ENCODE measurements at regions not wholly inside any gene's neighbourhood (a gene's known extent, or its start where the extent isn't known, plus 50 kb on each side); places are given as distances from the start of the nearest gene placed in this dataset.
A peak's percentile ranks its signal among the peaks of the same experiment; 100 is the strongest.
"Not testable (repeated sequence)": the region's sequence is repeated elsewhere in the genome, so short reads cannot be mapped to it uniquely, and the experiment has no call there.

DNA sequence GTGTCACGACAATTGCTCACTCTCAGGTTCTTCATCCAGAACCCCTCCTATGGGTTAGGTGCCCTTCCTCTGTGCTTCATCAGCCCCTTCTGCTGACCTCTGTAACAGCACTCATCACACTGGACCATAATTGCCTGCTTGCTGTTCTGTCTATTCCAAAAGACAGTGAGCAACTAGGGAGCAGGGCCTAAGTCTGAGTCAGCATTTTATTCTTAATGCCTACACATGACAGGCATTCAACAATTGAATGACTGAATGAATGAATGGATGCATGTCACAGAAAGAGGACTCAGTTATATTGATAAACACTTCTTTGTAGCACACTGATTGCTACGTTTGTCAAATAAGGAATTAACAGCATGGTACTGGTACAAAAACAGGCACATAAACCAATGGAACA is 317.0 kb downstream of the ZIC3 start:
- no peaks in the 10 kb centered on the region for H3K27me3 ChIP-seq (ENCODE audit: insufficient read depth, low read length, poor library complexity)
- DNase-seq, result no peak
- no peak overlapping the region for H3K27ac ChIP-seq (ENCODE audit: low read depth, low read length)
- H3K9ac ChIP-seq (ENCODE audit: low read length), result no peak overlapping the region
- H4K5ac ChIP-seq (ENCODE audit: low read length), result no peak overlapping the region
- no peak overlapping the region for H3K56ac ChIP-seq (ENCODE audit: low read length)
- H3K79me1 ChIP-seq (ENCODE audit: low read length), result no peaks in the 10 kb centered on the region
- no peak overlapping the region for H3K18ac ChIP-seq (ENCODE audit: low read length)
- WGBS (ENCODE audit: extremely low coverage, insufficient coverage, low lambda C conversion rate), result no CpG with 5 or more reads among the region's 2 CpGs
- no peak overlapping the region for H3K4ac ChIP-seq (ENCODE audit: low read depth, low read length)
- no peak overlapping the region for H3K4me2 ChIP-seq (ENCODE audit: low read length)
- no peak overlapping the region for H3K23ac ChIP-seq (ENCODE audit: low read length)
- H2BK120ac ChIP-seq (ENCODE audit: low read depth, low read length), result no peak overlapping the region
- H3K4me3 ChIP-seq (ENCODE audit: low read length), result no peak overlapping the region
- no peaks in the 10 kb centered on the region for H3K4me1 ChIP-seq (ENCODE audit: control insufficient read depth, low read depth, low read length)
- H3K36me3 ChIP-seq (ENCODE audit: control insufficient read depth, insufficient read depth, low read length), result no peaks in the 10 kb centered on the region
- no peak overlapping the region for H2AK5ac ChIP-seq (ENCODE audit: low read length)
- no peak overlapping the region for H2BK5ac ChIP-seq (ENCODE audit: low read length)
- no peak overlapping the region for H4K8ac ChIP-seq (ENCODE audit: low read depth, low read length)
- no peak overlapping the region for H2BK15ac ChIP-seq (replicated peaks; ENCODE audit: low read depth)
- H3K79me2 ChIP-seq (ENCODE audit: control insufficient read depth, insufficient read depth, low read length), result no peaks in the 10 kb centered on the region

DNA sequence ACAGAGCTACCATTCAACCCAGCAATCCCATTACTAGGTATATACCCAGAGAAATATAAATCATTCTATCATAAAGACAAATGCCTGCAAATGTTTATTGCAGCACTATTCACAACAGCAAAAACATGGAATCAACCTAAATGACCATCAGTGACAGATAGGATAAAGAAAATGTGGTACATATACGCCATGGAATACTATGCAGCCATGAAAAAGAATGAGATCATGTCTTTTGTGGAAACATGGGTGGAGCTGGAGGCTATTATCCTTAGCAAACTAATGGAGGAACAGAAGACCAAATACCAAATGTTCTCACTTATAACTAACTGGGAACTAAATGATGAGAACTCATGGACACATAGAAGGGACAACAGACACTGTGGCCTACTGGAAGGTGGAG is 318.9 kb downstream of the ZIC3 start:
- H3K36me3 ChIP-seq (ENCODE audit: control insufficient read depth, insufficient read depth, low read length); H3K23ac ChIP-seq (ENCODE audit: low read length); H2AK5ac ChIP-seq (ENCODE audit: low read length); H3K79me1 ChIP-seq (ENCODE audit: low read length); H4K8ac ChIP-seq (ENCODE audit: low read depth, low read length); H4K5ac ChIP-seq (ENCODE audit: low read length); H3K27ac ChIP-seq (ENCODE audit: low read depth, low read length); H3K4ac ChIP-seq (ENCODE audit: low read depth, low read length); H3K27me3 ChIP-seq (ENCODE audit: insufficient read depth, low read length, poor library complexity); H3K79me2 ChIP-seq (ENCODE audit: control insufficient read depth, insufficient read depth, low read length); H3K4me3 ChIP-seq (ENCODE audit: low read length); H2BK120ac ChIP-seq (ENCODE audit: low read depth, low read length); H3K56ac ChIP-seq (ENCODE audit: low read length); H2BK5ac ChIP-seq (ENCODE audit: low read length); DNase-seq; H3K4me2 ChIP-seq (ENCODE audit: low read length); H2BK15ac ChIP-seq (replicated peaks; ENCODE audit: low read depth); H3K4me1 ChIP-seq (ENCODE audit: control insufficient read depth, low read depth, low read length); H3K18ac ChIP-seq (ENCODE audit: low read length); H3K9ac ChIP-seq (ENCODE audit: low read length): not testable (repeated sequence)
- no CpG with 5 or more reads among the region's 1 CpG for WGBS (ENCODE audit: extremely low coverage, insufficient coverage, low lambda C conversion rate)

GRCh38 chrX:137891431-137891830 is 325.5 kb downstream of the ZIC3 start:
- no peak overlapping the region for H3K4me3 ChIP-seq (ENCODE audit: low read length)
- H3K4me1 ChIP-seq (ENCODE audit: control insufficient read depth, low read depth, low read length), result no peaks in the 10 kb centered on the region
- no peak overlapping the region for H3K27ac ChIP-seq (ENCODE audit: low read depth, low read length)
- no peak overlapping the region for H3K18ac ChIP-seq (ENCODE audit: low read length)
- no peak overlapping the region for H2BK15ac ChIP-seq (replicated peaks; ENCODE audit: low read depth)
- no peak overlapping the region for H4K5ac ChIP-seq (ENCODE audit: low read length)
- H3K79me2 ChIP-seq (ENCODE audit: control insufficient read depth, insufficient read depth, low read length), result no peaks in the 10 kb centered on the region
- H2BK120ac ChIP-seq (ENCODE audit: low read depth, low read length), result no peak overlapping the region
- no peaks in the 10 kb centered on the region for H3K79me1 ChIP-seq (ENCODE audit: low read length)
- no peak overlapping the region for H3K9ac ChIP-seq (ENCODE audit: low read length)
- H3K56ac ChIP-seq (ENCODE audit: low read length), result no peak overlapping the region
- peak; percentile 93 for DNase-seq
- no peak overlapping the region for H2BK5ac ChIP-seq (ENCODE audit: low read length)
- H3K4ac ChIP-seq (ENCODE audit: low read depth, low read length), result no peak overlapping the region
- no peak overlapping the region for H2AK5ac ChIP-seq (ENCODE audit: low read length)
- WGBS (ENCODE audit: extremely low coverage, insufficient coverage, low lambda C conversion rate), result no CpG with 5 or more reads among the region's 3 CpGs
- H3K4me2 ChIP-seq (ENCODE audit: low read length), result no peak overlapping the region
- H3K27me3 ChIP-seq (ENCODE audit: insufficient read depth, low read length, poor library complexity), result no peaks in the 10 kb centered on the region
- no peaks in the 10 kb centered on the region for H3K36me3 ChIP-seq (ENCODE audit: control insufficient read depth, insufficient read depth, low read length)
- no peak overlapping the region for H4K8ac ChIP-seq (ENCODE audit: low read depth, low read length)
- H3K23ac ChIP-seq (ENCODE audit: low read length), result no peak overlapping the region

GRCh38 chrX:137896123-137896522 is 330.2 kb downstream of the ZIC3 start:
- no peak overlapping the region for H2BK15ac ChIP-seq (replicated peaks; ENCODE audit: low read depth)
- no peak overlapping the region for H3K27ac ChIP-seq (ENCODE audit: low read depth, low read length)
- no CpG with 5 or more reads among the region's 3 CpGs for WGBS (ENCODE audit: extremely low coverage, insufficient coverage, low lambda C conversion rate)
- no peak overlapping the region for H3K23ac ChIP-seq (ENCODE audit: low read length)
- H3K4me1 ChIP-seq (ENCODE audit: control insufficient read depth, low read depth, low read length), result no peaks in the 10 kb centered on the region
- no peaks in the 10 kb centered on the region for H3K79me1 ChIP-seq (ENCODE audit: low read length)
- H4K5ac ChIP-seq (ENCODE audit: low read length), result no peak overlapping the region
- no peak overlapping the region for H3K4ac ChIP-seq (ENCODE audit: low read depth, low read length)
- H4K8ac ChIP-seq (ENCODE audit: low read depth, low read length), result no peak overlapping the region
- no peak overlapping the region for H3K56ac ChIP-seq (ENCODE audit: low read length)
- no peak overlapping the region for H3K4me2 ChIP-seq (ENCODE audit: low read length)
- H3K36me3 ChIP-seq (ENCODE audit: control insufficient read depth, insufficient read depth, low read length), result no peaks in the 10 kb centered on the region
- H3K79me2 ChIP-seq (ENCODE audit: control insufficient read depth, insufficient read depth, low read length), result no peaks in the 10 kb centered on the region
- H3K18ac ChIP-seq (ENCODE audit: low read length), result no peak overlapping the region
- H2BK5ac ChIP-seq (ENCODE audit: low read length), result no peak overlapping the region
- no peak overlapping the region for H3K4me3 ChIP-seq (ENCODE audit: low read length)
- H2BK120ac ChIP-seq (ENCODE audit: low read depth, low read length), result no peak overlapping the region
- DNase-seq, result peak; percentile 36
- H2AK5ac ChIP-seq (ENCODE audit: low read length), result no peak overlapping the region
- no peaks in the 10 kb centered on the region for H3K27me3 ChIP-seq (ENCODE audit: insufficient read depth, low read length, poor library complexity)
- H3K9ac ChIP-seq (ENCODE audit: low read length), result no peak overlapping the region

GRCh38 chrX:137915466-137915865 is 349.5 kb downstream of the ZIC3 start:
- peak; percentile 72 for DNase-seq

GRCh38 chrX:137916090-137916746 is 350.3 kb downstream of the ZIC3 start:
- WGBS (ENCODE audit: extremely low coverage, insufficient coverage, low lambda C conversion rate), result no CpG with 5 or more reads among the region's 6 CpGs
- peak; percentile 93 for DNase-seq
- no peaks in the 10 kb centered on the region for H3K79me2 ChIP-seq (ENCODE audit: control insufficient read depth, insufficient read depth, low read length)
- no peak overlapping the region for H3K4me3 ChIP-seq (ENCODE audit: low read length)
- H3K23ac ChIP-seq (ENCODE audit: low read length), result no peak overlapping the region
- peak overlapping the region; percentile 73 for H3K27ac ChIP-seq (ENCODE audit: low read depth, low read length)
- H3K4me1 ChIP-seq (ENCODE audit: control insufficient read depth, low read depth, low read length), result peaks cover 8% of the 10 kb centered on the region
- no peaks in the 10 kb centered on the region for H3K36me3 ChIP-seq (ENCODE audit: control insufficient read depth, insufficient read depth, low read length)
- H2BK5ac ChIP-seq (ENCODE audit: low read length), result peak overlapping the region; percentile 80
- no peak overlapping the region for H3K4me2 ChIP-seq (ENCODE audit: low read length)
- peak overlapping the region; percentile 70 for H3K56ac ChIP-seq (ENCODE audit: low read length)
- H3K4ac ChIP-seq (ENCODE audit: low read depth, low read length), result peak overlapping the region; percentile 62
- H3K27me3 ChIP-seq (ENCODE audit: insufficient read depth, low read length, poor library complexity), result no peaks in the 10 kb centered on the region
- H2BK120ac ChIP-seq (ENCODE audit: low read depth, low read length), result peak overlapping the region; percentile 62
- no peak overlapping the region for H4K8ac ChIP-seq (ENCODE audit: low read depth, low read length)
- H2BK15ac ChIP-seq (replicated peaks; ENCODE audit: low read depth), result no peak overlapping the region
- H2AK5ac ChIP-seq (ENCODE audit: low read length), result no peak overlapping the region
- H3K18ac ChIP-seq (ENCODE audit: low read length), result no peak overlapping the region
- H4K5ac ChIP-seq (ENCODE audit: low read length), result no peak overlapping the region
- no peaks in the 10 kb centered on the region for H3K79me1 ChIP-seq (ENCODE audit: low read length)
- peak overlapping the region; percentile 19 for H3K9ac ChIP-seq (ENCODE audit: low read length)

More at GRCh38 chrX:137915466-137915865, 349.5 kb downstream of the ZIC3 start:
- Histone ChIP-seq H3K27me3 (ENCODE audit: insufficient read depth, low read length, poor library complexity) (no peaks in the 10 kb centered on the region), H3K9ac (ENCODE audit: low read length) (no peak overlapping the region), H3K4me1 (ENCODE audit: control insufficient read depth, low read depth, low read length) (peaks cover 8% of the 10 kb centered on the region), H3K56ac (ENCODE audit: low read length) (peak overlapping the region; percentile 15), H2BK15ac (replicated peaks; ENCODE audit: low read depth) (no peak overlapping the region), H4K5ac (ENCODE audit: low read length) (no peak overlapping the region), H3K4ac (ENCODE audit: low read depth, low read length) (no peak overlapping the region), H3K27ac (ENCODE audit: low read depth, low read length) (peak overlapping the region; percentile 57), H3K18ac (ENCODE audit: low read length) (no peak overlapping the region), H2BK120ac (ENCODE audit: low read depth, low read length) (no peak overlapping the region), H2BK5ac (ENCODE audit: low read length) (no peak overlapping the region), H2AK5ac (ENCODE audit: low read length) (no peak overlapping the region), H4K8ac (ENCODE audit: low read depth, low read length) (no peak overlapping the region), H3K23ac (ENCODE audit: low read length) (no peak overlapping the region), H3K79me1 (ENCODE audit: low read length) (no peaks in the 10 kb centered on the region), H3K4me3 (ENCODE audit: low read length) (no peak overlapping the region), H3K79me2 (ENCODE audit: control insufficient read depth, insufficient read depth, low read length) (no peaks in the 10 kb centered on the region), H3K4me2 (ENCODE audit: low read length) (no peak overlapping the region), H3K36me3 (ENCODE audit: control insufficient read depth, insufficient read depth, low read length) (no peaks in the 10 kb centered on the region)
- no CpG with 5 or more reads among the region's 3 CpGs for WGBS (ENCODE audit: extremely low coverage, insufficient coverage, low lambda C conversion rate)

Data from mesendoderm (in vitro differentiated cells).